Glutamatergic neuron (in vitro differentiated cells): ENCODE measurements at regions not wholly inside any gene's neighbourhood (a gene's known extent, or its start where the extent isn't known, plus 50 kb on each side); places are given as distances from the start of the nearest gene placed in this dataset.
"Not testable (repeated sequence)": the region's sequence is repeated elsewhere in the genome, so short reads cannot be mapped to it uniquely, and the experiment has no call there.

Experiments
- DNase-seq: peaks from one replicate; pipeline ENCODE4 v3.0.0; 2022
- H3K27ac Mint-ChIP-seq: one replicate; pipeline ENCODE4 v1.8.0; 2020; ENCODE audit warnings: mild to moderate bottlenecking, mixed read lengths, inconsistent platforms; ENCODE audit not compliant: unreplicated experiment
- H3K27me3 Mint-ChIP-seq: one replicate; pipeline ENCODE4 v1.8.0; 2020; ENCODE audit warnings: mild to moderate bottlenecking, moderate library complexity, mixed read lengths, inconsistent platforms; ENCODE audit not compliant: unreplicated experiment
- H3K36me3 Mint-ChIP-seq: one replicate; pipeline ENCODE4 v1.8.0; 2020; ENCODE audit warnings: mild to moderate bottlenecking, mixed read lengths, inconsistent platforms; ENCODE audit not compliant: unreplicated experiment
- H3K4me1 Mint-ChIP-seq: one replicate; pipeline ENCODE4 v1.8.0; 2020; ENCODE audit warnings: mild to moderate bottlenecking, low read depth, mixed read lengths, inconsistent platforms; ENCODE audit not compliant: unreplicated experiment
- H3K4me3 Mint-ChIP-seq: one replicate; pipeline ENCODE4 v1.8.0; 2020; ENCODE audit warnings: mild to moderate bottlenecking, mixed read lengths, inconsistent platforms; ENCODE audit not compliant: unreplicated experiment
- H3K9me3 Mint-ChIP-seq: one replicate; pipeline ENCODE4 v1.8.0; 2020; ENCODE audit warnings: mild to moderate bottlenecking, moderate library complexity, mixed read lengths, inconsistent platforms; ENCODE audit not compliant: unreplicated experiment
- CTCF ChIP-seq: fragments of 200-600 bp; sonication (generic); IDR thresholded peaks from one replicate; pipeline ENCODE4 v1.5.0; 2021; ENCODE audit not compliant: partially characterized antibody, unreplicated experiment

GRCh38 chr20:48489046-48489463 is 338.7 kb downstream of the PREX1 start:
- Mint-ChIP-seq H3K27me3 (peaks cover 3% of the 10 kb centered on the region), H3K4me3 (peak overlapping the region; percentile 23), H3K4me1 (peaks cover 31% of the 10 kb centered on the region), H3K9me3 (peaks cover 2% of the 10 kb centered on the region), H3K27ac (no peak overlapping the region), H3K36me3 (no peaks in the 10 kb centered on the region)
- no peak for TF ChIP-seq CTCF
- DNase-seq: no peak

- not testable (repeated sequence) for H3K36me3 Mint-ChIP-seq, H3K4me3 Mint-ChIP-seq, H3K27me3 Mint-ChIP-seq, H3K9me3 Mint-ChIP-seq, DNase-seq
- peak overlapping the region; percentile 8 for H3K27ac Mint-ChIP-seq
- peaks cover 31% of the 10 kb centered on the region for H3K4me1 Mint-ChIP-seq
These were observed 339.3 kb downstream of the PREX1 start for GRCh38 chr20:48488334-48489034.

GRCh38 chr20:48486065-48486464 is 341.7 kb downstream of the PREX1 start:
- H3K4me1 Mint-ChIP-seq: peaks cover 25% of the 10 kb centered on the region
- no peak overlapping the region for H3K27ac Mint-ChIP-seq
- no peak overlapping the region for H3K4me3 Mint-ChIP-seq
- H3K36me3 Mint-ChIP-seq: no peaks in the 10 kb centered on the region
- no peak for TF ChIP-seq CTCF
- no peaks in the 10 kb centered on the region for H3K9me3 Mint-ChIP-seq
- peaks cover 4% of the 10 kb centered on the region for H3K27me3 Mint-ChIP-seq
- no peak for DNase-seq

- not testable (repeated sequence) for H3K4me3 Mint-ChIP-seq, H3K36me3 Mint-ChIP-seq, H3K27me3 Mint-ChIP-seq, DNase-seq, H3K9me3 Mint-ChIP-seq, H3K27ac Mint-ChIP-seq
- peaks cover 22% of the 10 kb centered on the region for H3K4me1 Mint-ChIP-seq
These were observed 342.6 kb downstream of the PREX1 start for GRCh38 chr20:48485153-48485552.

- no peak for DNase-seq
- H3K27me3 Mint-ChIP-seq: peaks cover 2% of the 10 kb centered on the region
- H3K9me3 Mint-ChIP-seq: no peaks in the 10 kb centered on the region
- H3K27ac Mint-ChIP-seq: no peak overlapping the region
- no peak overlapping the region for H3K4me3 Mint-ChIP-seq
- no peaks in the 10 kb centered on the region for H3K36me3 Mint-ChIP-seq
- TF ChIP-seq CTCF: no peak
- H3K4me1 Mint-ChIP-seq: peaks cover 12% of the 10 kb centered on the region
These were observed 344.3 kb downstream of the PREX1 start for GRCh38 chr20:48483334-48484066.

- H3K27me3 Mint-ChIP-seq: peaks cover 2% of the 10 kb centered on the region
- H3K4me1 Mint-ChIP-seq: peaks cover 6% of the 10 kb centered on the region
- DNase-seq: no peak
- no peak overlapping the region for H3K27ac Mint-ChIP-seq
- no peak overlapping the region for H3K4me3 Mint-ChIP-seq
- H3K36me3 Mint-ChIP-seq: no peaks in the 10 kb centered on the region
- no peak for TF ChIP-seq CTCF
- H3K9me3 Mint-ChIP-seq: no peaks in the 10 kb centered on the region
These were observed 345.0 kb downstream of the PREX1 start for GRCh38 chr20:48482790-48483189.
